Progenitor cell of endocrine pancreas (in vitro differentiated cells): ENCODE measurements at regions not wholly inside any gene's neighbourhood (a gene's known extent, or its start where the extent isn't known, plus 50 kb on each side); places are given as distances from the start of the nearest gene placed in this dataset.

Source experiments
- DNase-seq: peaks from one replicate; pipeline ENCODE4 v3.0.0; 2021; ENCODE audit warnings: low spot score; ENCODE audit not compliant: unreplicated experiment
- H3K27ac Mint-ChIP-seq: 2 replicates; pipeline ENCODE4 v1.8.0; 2021; ENCODE audit warnings: mild to moderate bottlenecking, moderate library complexity, mixed read lengths
- H3K27me3 Mint-ChIP-seq: 2 replicates; pipeline ENCODE4 v1.8.0; 2021; ENCODE audit warnings: mixed read lengths
- H3K36me3 Mint-ChIP-seq: 2 replicates; pipeline ENCODE4 v1.8.0; 2022; ENCODE audit warnings: mixed read lengths; ENCODE audit not compliant: insufficient read depth
- H3K4me1 Mint-ChIP-seq: 2 replicates; pipeline ENCODE4 v1.8.0; 2021; ENCODE audit warnings: low read depth, mixed read lengths
- H3K4me3 Mint-ChIP-seq: 2 replicates; pipeline ENCODE4 v1.8.0; 2021; ENCODE audit warnings: low read depth, mild to moderate bottlenecking, moderate library complexity, mixed read lengths
- H3K9me3 Mint-ChIP-seq: 2 replicates; pipeline ENCODE4 v1.8.0; 2021; ENCODE audit warnings: low read depth, mixed read lengths
- TF ChIP-seq, protein P1 (sequence below): fragments of 200-600 bp; sonication (generic); IDR thresholded peaks from one replicate; pipeline ENCODE4 v1.5.0; 2021; ENCODE audit warnings: antibody characterized with exemption, mild to moderate bottlenecking; ENCODE audit not compliant: unreplicated experiment

DNA sequence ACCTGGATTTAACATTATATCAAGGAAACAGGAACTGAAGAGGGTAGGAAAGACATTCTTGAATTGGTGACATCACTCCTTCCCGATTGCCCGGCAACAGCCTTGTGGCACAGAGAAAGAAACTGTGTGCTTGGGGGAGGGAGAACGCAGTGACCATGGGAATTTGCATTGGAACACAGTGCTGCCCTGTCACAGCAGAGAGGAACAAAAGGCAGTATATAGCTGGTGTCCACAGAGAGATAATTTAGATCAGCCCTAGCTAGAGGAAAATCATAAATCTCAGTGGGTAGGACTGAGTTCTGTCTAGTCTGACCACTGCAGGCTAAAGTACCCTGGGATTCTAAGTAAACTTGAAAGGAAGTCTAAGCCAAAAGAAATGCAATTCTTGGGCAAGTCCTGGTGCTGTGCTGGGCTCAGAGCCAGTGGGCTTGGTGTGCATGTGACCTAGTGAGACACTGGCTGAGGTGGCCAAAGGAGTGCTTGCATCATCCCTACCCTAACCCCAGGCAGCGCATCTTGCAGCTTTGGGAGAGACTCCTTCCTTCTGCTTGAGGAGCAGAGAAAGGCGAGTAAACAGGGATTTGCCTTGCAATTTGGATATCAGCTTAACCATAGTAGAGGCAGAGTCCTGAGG, 697.6 kb downstream of the HACE1 start:
- DNase-seq = no peak
- H3K4me1 Mint-ChIP-seq = no peaks in the 10 kb centered on the region
- H3K27me3 Mint-ChIP-seq = no peaks in the 10 kb centered on the region
- H3K9me3 Mint-ChIP-seq = peaks cover 13% of the 10 kb centered on the region
- no peaks in the 10 kb centered on the region for H3K36me3 Mint-ChIP-seq
- no peak overlapping the region for H3K27ac Mint-ChIP-seq
- TF ChIP-seq, protein P1, sequence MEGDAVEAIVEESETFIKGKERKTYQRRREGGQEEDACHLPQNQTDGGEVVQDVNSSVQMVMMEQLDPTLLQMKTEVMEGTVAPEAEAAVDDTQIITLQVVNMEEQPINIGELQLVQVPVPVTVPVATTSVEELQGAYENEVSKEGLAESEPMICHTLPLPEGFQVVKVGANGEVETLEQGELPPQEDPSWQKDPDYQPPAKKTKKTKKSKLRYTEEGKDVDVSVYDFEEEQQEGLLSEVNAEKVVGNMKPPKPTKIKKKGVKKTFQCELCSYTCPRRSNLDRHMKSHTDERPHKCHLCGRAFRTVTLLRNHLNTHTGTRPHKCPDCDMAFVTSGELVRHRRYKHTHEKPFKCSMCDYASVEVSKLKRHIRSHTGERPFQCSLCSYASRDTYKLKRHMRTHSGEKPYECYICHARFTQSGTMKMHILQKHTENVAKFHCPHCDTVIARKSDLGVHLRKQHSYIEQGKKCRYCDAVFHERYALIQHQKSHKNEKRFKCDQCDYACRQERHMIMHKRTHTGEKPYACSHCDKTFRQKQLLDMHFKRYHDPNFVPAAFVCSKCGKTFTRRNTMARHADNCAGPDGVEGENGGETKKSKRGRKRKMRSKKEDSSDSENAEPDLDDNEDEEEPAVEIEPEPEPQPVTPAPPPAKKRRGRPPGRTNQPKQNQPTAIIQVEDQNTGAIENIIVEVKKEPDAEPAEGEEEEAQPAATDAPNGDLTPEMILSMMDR = no peak
- H3K4me3 Mint-ChIP-seq = no peak overlapping the region

DNA sequence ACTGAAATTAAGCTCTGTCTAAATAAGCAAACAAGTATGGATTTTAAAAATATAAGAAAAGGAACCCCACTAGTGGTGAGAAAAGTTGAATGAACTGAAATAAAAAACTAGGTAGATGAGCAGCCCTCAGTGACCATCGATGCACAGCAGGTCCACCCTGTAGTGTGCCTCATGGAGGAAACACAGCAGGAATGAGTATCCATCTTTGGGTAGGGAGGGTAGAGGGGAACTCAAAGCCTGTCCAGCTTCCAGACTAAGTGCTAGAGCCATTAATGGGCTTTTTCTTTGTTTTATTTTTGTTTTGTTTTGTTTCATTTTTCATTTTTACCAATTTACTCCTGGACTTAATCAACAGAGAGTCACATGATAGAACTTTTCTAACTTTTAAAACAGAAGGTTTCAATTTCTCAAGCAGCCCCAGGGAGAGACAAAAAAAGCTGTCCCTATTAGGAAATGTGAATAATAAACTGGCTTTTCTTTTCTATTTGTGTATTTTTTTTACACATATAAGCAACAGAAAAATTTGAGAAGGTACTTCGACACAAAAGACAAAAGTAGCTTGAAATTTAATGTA, 700.6 kb downstream of the HACE1 start:
- Mint-ChIP-seq H3K4me1 (no peaks in the 10 kb centered on the region), H3K27ac (no peak overlapping the region), H3K36me3 (no peaks in the 10 kb centered on the region), H3K27me3 (no peaks in the 10 kb centered on the region), H3K4me3 (no peak overlapping the region), H3K9me3 (no peaks in the 10 kb centered on the region)
- TF ChIP-seq, protein P1 = no peak
- no peak for DNase-seq

DNA sequence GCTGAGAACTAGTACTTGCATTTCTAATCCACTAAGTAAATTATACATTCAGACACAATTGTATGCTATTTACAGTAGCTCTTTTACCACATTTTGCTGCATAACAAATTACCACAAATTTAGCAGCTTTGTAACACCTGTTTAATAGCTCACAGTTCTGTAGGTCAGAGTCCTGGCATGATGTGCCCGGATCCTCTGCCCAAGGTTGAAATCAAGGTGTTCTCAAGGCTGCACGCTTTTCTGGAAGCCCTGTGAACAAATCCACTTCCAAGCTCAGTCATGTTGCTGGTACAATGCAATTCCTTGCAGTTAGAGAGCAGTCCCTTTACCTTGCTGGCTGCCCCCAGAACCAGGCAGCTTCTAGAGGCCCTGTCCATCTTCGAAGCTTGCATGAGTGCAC, 716.0 kb downstream of the HACE1 start:
- DNase-seq = no peak
- Mint-ChIP-seq H3K4me1 (peaks cover 3% of the 10 kb centered on the region), H3K27ac (no peak overlapping the region), H3K27me3 (no peaks in the 10 kb centered on the region), H3K9me3 (peaks cover 7% of the 10 kb centered on the region), H3K4me3 (no peak overlapping the region), H3K36me3 (no peaks in the 10 kb centered on the region)
- TF ChIP-seq, protein P1 = no peak

DNA sequence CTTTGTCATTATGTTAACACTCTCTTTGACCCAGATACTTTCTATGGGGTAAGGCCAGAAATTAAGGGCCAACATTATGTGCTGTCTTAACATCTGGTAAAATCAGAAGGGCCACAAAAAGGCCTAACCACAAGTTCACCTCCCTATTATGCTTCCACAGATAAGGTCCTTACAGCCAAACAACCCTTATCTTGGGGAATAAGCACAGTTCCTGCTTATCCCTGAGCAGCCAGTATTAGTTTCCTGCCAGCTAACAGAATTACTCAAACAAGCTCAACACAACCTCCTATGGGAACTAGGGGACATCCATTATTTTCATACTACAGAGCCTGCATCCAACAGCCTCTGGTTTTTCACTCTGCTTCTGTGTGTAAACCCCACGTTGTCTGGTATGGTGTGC, 724.8 kb downstream of the HACE1 start:
- H3K4me1 Mint-ChIP-seq = peaks cover 5% of the 10 kb centered on the region
- peaks cover 12% of the 10 kb centered on the region for H3K9me3 Mint-ChIP-seq
- H3K27ac Mint-ChIP-seq = peak overlapping the region; percentile 28
- H3K4me3 Mint-ChIP-seq = no peak overlapping the region
- DNase-seq = no peak
- no peaks in the 10 kb centered on the region for H3K27me3 Mint-ChIP-seq
- TF ChIP-seq, protein P1 = no peak
- H3K36me3 Mint-ChIP-seq = no peaks in the 10 kb centered on the region

DNA sequence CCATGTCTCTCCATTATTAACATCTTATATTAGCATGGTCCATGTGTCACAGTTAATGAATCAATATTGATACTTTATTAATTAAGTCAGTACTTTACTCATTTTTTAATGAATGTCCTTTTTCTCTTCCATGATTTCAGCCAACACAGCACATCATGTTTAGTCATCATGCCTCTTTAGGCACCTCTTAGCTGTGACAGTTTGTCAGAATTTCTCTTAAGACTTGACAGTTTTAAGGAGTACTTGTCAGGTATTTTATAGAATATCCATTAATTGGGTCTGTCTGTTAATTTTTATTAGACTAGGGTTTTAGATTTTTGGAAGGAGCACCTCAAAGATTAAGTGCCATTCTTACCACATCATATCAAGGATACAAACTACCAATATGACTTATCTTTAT, 729.4 kb downstream of the HACE1 start:
- no peaks in the 10 kb centered on the region for H3K27me3 Mint-ChIP-seq
- H3K4me3 Mint-ChIP-seq = no peak overlapping the region
- peaks cover 11% of the 10 kb centered on the region for H3K4me1 Mint-ChIP-seq
- DNase-seq = no peak
- H3K27ac Mint-ChIP-seq = no peak overlapping the region
- H3K9me3 Mint-ChIP-seq = peaks cover 3% of the 10 kb centered on the region
- no peaks in the 10 kb centered on the region for H3K36me3 Mint-ChIP-seq
- TF ChIP-seq, protein P1 = no peak
